Fibroblast of lung (primary cell): ENCODE measurements at regions not wholly inside any gene's neighbourhood (a gene's known extent, or its start where the extent isn't known, plus 50 kb on each side); places are given as distances from the start of the nearest gene placed in this dataset.

Experiments
- EZH2 ChIP-seq: IDR thresholded peaks from 2 replicates; pipeline ENCODE4 v1.5.1; 2012; ENCODE audit warnings: low read length, control low read depth, mild to moderate bottlenecking; ENCODE audit errors: missing control alignments
- TF ChIP-seq, protein P1 (sequence below), 2 donors: IDR thresholded peaks in 1 of 2; conservative IDR thresholded peaks in 1 of 2; 1 replicate in 1 of 2; 2 replicates in 1 of 2; pipeline ENCODE4 v1.5.1; 2011 to 2012; ENCODE audit warnings: low read length in 2 of 2, control low read depth in 1 of 2, inconsistent platforms in 1 of 2, low read depth in 1 of 2, mild to moderate bottlenecking in 1 of 2

DNA sequence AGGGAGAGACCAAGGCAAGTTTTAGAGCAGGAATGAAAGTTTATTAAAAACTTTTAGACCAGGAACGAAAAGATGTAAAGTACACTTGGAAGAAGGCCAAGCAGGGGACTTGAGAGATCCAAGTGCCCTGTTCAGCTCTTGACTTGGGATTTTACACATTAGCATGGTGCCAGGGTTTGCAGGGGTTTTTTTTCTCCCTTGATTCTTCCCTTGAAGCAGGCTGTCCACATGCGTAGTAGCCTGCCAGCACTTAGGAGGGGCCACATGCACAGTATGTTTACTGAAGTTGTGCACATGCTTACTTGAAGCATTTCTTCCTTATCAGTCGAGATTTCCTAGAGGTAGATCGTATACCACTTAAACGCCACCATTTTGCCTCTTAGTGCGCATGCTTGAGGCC, 277.5 kb upstream of the AGTR1 start:
- TF ChIP-seq, protein P1, sequence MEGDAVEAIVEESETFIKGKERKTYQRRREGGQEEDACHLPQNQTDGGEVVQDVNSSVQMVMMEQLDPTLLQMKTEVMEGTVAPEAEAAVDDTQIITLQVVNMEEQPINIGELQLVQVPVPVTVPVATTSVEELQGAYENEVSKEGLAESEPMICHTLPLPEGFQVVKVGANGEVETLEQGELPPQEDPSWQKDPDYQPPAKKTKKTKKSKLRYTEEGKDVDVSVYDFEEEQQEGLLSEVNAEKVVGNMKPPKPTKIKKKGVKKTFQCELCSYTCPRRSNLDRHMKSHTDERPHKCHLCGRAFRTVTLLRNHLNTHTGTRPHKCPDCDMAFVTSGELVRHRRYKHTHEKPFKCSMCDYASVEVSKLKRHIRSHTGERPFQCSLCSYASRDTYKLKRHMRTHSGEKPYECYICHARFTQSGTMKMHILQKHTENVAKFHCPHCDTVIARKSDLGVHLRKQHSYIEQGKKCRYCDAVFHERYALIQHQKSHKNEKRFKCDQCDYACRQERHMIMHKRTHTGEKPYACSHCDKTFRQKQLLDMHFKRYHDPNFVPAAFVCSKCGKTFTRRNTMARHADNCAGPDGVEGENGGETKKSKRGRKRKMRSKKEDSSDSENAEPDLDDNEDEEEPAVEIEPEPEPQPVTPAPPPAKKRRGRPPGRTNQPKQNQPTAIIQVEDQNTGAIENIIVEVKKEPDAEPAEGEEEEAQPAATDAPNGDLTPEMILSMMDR (conservative IDR thresholded peaks at IDR 0.05 in 1 of 2, IDR thresholded peaks at IDR 0.05 in 1 of 2; ENCODE audit: low read depth in 1 of 2, low read length in 2 of 2) = no peak
- no peak for TF ChIP-seq EZH2
